NT2/D1 (cell line): ENCODE measurements at regions not wholly inside any gene's neighbourhood (a gene's known extent, or its start where the extent isn't known, plus 50 kb on each side); places are given as distances from the start of the nearest gene placed in this dataset.

Experiments
- SUZ12 ChIP-seq: IDR thresholded peaks from 2 replicates; pipeline ENCODE4 v1.6.1; 2011; ENCODE audit not compliant: insufficient read length, insufficient read depth; ENCODE audit errors: extremely low read depth
- YY1 ChIP-seq: IDR thresholded peaks from 2 replicates; pipeline ENCODE4 v1.6.1; 2011; ENCODE audit not compliant: insufficient read length, insufficient read depth
- ZNF274 ChIP-seq: IDR thresholded peaks from 2 replicates; pipeline ENCODE4 v1.6.1; 2011; ENCODE audit warnings: mild to moderate bottlenecking, low read depth, low read length

- TF ChIP-seq YY1 (no peak), SUZ12 (no peak), ZNF274 (no peak)
Measured at GRCh38 chr2:129722306-129723019, 257.0 kb upstream of the RAB6C start.
